A549 (cell line): ENCODE measurements at regions not wholly inside any gene's neighbourhood (a gene's known extent, or its start where the extent isn't known, plus 50 kb on each side); places are given as distances from the start of the nearest gene placed in this dataset.

Experiments
- ATAC-seq, 2 experiments: fragments of 200-7000 bp in 1 of 2; fragments of >200 bp in 1 of 2; cut with Nextera tagmentation in 1 of 2; cut with Tn5 transposase in 1 of 2; 3 replicates each; pipeline versions ENCODE4 v1.8.0 to v1.9.1; 2018 to 2020; ENCODE audit warnings: mild to moderate bottlenecking in 1 of 2, moderate library complexity in 1 of 2
- CTCF ChIA-PET: fragments of 300-600 bp; sonication (Branson Sonifier 250); formaldehyde crosslinking; extraction: SDS; loops from one replicate; lab custom pipeline; 2021; ENCODE audit warnings: antibody characterized with exemption, inconsistent platforms; lab: Yijun Ruan, JAX
- POLR2A ChIA-PET: fragments of 350-600 bp; formaldehyde crosslinking; extraction: SDS; loops from one replicate; lab custom pipeline; 2021; ENCODE audit warnings: antibody characterized with exemption, inconsistent platforms; lab: Yijun Ruan, JAX
- DNase-seq, 2 experiments: peaks; one replicate each; pipeline versions ENCODE4 v3.0.0 to v3.0.0-alpha.2; 2011 to 2016; ENCODE audit warnings: low read depth in 1 of 2, low spot score in 1 of 2
- FAIRE-seq: peaks from 2 replicates; lab custom pipeline; 2011; peaks lifted over from hg19 to GRCh38; lab: Jason Lieb, UNC
- H3K27ac ChIP-seq, 2 experiments: fragments of >200 bp; sonication (Bioruptor Twin); formaldehyde crosslinking; 3 replicates each; pipeline ENCODE4 v1.5.1; 2016 to 2017
- H3K4me1 ChIP-seq: fragments of >200 bp; sonication (Bioruptor Twin); formaldehyde crosslinking; 3 replicates; pipeline ENCODE4 v1.6.1; 2016
- H3K4me2 ChIP-seq: fragments of >200 bp; sonication (Bioruptor Twin); formaldehyde crosslinking; 3 replicates; pipeline ENCODE4 v1.6.1; 2016
- H3K4me3 ChIP-seq: fragments of >200 bp; sonication (Bioruptor Twin); formaldehyde crosslinking; 3 replicates; pipeline ENCODE4 v1.5.1; 2016
- H3K9me3 ChIP-seq: fragments of >200 bp; sonication (Bioruptor Twin); formaldehyde crosslinking; 3 replicates; pipeline ENCODE4 v1.6.1; 2016
- ATOH8 ChIP-seq: fragments of 250-450 bp; sonication (Bioruptor Pico); IDR thresholded peaks from 2 replicates; pipeline ENCODE4 v1.5.0; 2020; ENCODE audit warnings: low read depth, mild to moderate bottlenecking, moderate library complexity
- BHLHE40 ChIP-seq: IDR thresholded peaks from 2 replicates; pipeline ENCODE4 v1.6.1; 2012; ENCODE audit warnings: low read depth, low read length, inconsistent platforms
- CEBPB ChIP-seq, 2 experiments: fragments of >200 bp in 1 of 2; sonication (Bioruptor Twin) in 1 of 2; formaldehyde crosslinking in 1 of 2; IDR thresholded peaks; 2 replicates each; pipeline ENCODE4 v1.6.1; 2012 to 2016
- E2F6 ChIP-seq: IDR thresholded peaks from 2 replicates; pipeline ENCODE4 v1.6.1; 2012; ENCODE audit warnings: low read depth, borderline replicate concordance
- JUN ChIP-seq, 2 experiments: fragments of >200 bp; sonication (Bioruptor Twin); formaldehyde crosslinking; IDR thresholded peaks; 2 replicates in 1 of 2; 3 replicates in 1 of 2; pipeline ENCODE4 v1.6.1; 2016 to 2017
- KDM1A ChIP-seq: fragments of 200-600 bp; sonication (generic); IDR thresholded peaks from 2 replicates; pipeline ENCODE4 v1.6.1; 2016; ENCODE audit warnings: low read depth, mild to moderate bottlenecking
- MAFK ChIP-seq: fragments of 450-650 bp; IDR thresholded peaks from 2 replicates; pipeline ENCODE4 v1.6.1; 2014; ENCODE audit not compliant: partially characterized antibody
- MAZ ChIP-seq: fragments of 150-350 bp; IDR thresholded peaks from 2 replicates; pipeline ENCODE4 v1.6.1; 2014; ENCODE audit warnings: antibody characterized with exemption, low read depth, low read length, borderline replicate concordance
- PHF8 ChIP-seq: fragments of 200-600 bp; sonication (generic); IDR thresholded peaks from 2 replicates; pipeline ENCODE4 v1.6.1; 2016; ENCODE audit warnings: low read depth, mild to moderate bottlenecking, antibody characterized with exemption, moderate library complexity, borderline replicate concordance
- POLR2AphosphoS2 ChIP-seq: conservative IDR thresholded peaks from 2 replicates; pipeline ENCODE4 v1.6.1; 2012; ENCODE audit warnings: low read length, improper control_type of control experiment, inconsistent platforms
- RARB ChIP-seq: fragments of 250-450 bp; sonication (Bioruptor Pico); IDR thresholded peaks from 2 replicates; pipeline ENCODE4 v1.8.0; 2021; ENCODE audit warnings: mild to moderate bottlenecking, moderate library complexity
- RCOR1 ChIP-seq: fragments of 150-350 bp; IDR thresholded peaks from 2 replicates; pipeline ENCODE4 v1.6.1; 2014; ENCODE audit warnings: antibody characterized with exemption, low read length, low read depth
- RFX5 ChIP-seq: fragments of 450-650 bp; IDR thresholded peaks from 2 replicates; pipeline ENCODE4 v1.7.1; 2014; ENCODE audit warnings: antibody characterized with exemption, mild to moderate bottlenecking, moderate library complexity
- RNF2 ChIP-seq: fragments of 200-600 bp; sonication (generic); IDR thresholded peaks from 2 replicates; pipeline ENCODE4 v1.6.1; 2016; ENCODE audit warnings: low read depth, mild to moderate bottlenecking, antibody characterized with exemption, moderate library complexity, borderline replicate concordance
- SMC3 ChIP-seq: fragments of >200 bp; sonication (Bioruptor Twin); formaldehyde crosslinking; IDR thresholded peaks from 3 replicates; pipeline ENCODE4 v1.6.1; 2018; ENCODE audit warnings: inconsistent platforms
- USF2 ChIP-seq: fragments of 450-650 bp; IDR thresholded peaks from 2 replicates; pipeline ENCODE4 v1.6.1; 2014; ENCODE audit warnings: antibody characterized with exemption
- WGBS: methylation state at CpG from one replicate; pipeline ENCODE4 v1.1.6; 2017; ENCODE audit errors: missing lambda C conversion rate; 5-methylcytosine and 5-hydroxymethylcytosine counted together
- TF ChIP-seq, protein P1 (sequence below): fragments of >200 bp; sonication (Bioruptor Twin); formaldehyde crosslinking; IDR thresholded peaks from 3 replicates; pipeline ENCODE4 v1.6.1; 2016
- TF ChIP-seq, protein P2 (sequence below): fragments of 200-600 bp; sonication (generic); IDR thresholded peaks from 2 replicates; pipeline ENCODE4 v1.6.1; 2016; ENCODE audit warnings: antibody characterized with exemption, mild to moderate bottlenecking, moderate library complexity
- TF ChIP-seq, protein P3 (sequence below): IDR thresholded peaks from 2 replicates; pipeline ENCODE4 v1.6.1; 2012

GRCh38 chr18:14942275-14942674, 194.3 kb downstream of the ANKRD30B start:
- H3K9me3 ChIP-seq: no peaks in the 10 kb centered on the region
- CTCF ChIA-PET: no interaction called here
- 21% methylated on average over 7 of the region's 7 CpGs for WGBS
- FAIRE-seq (no peak), ATAC-seq (no peak), DNase-seq (no peak)
- no peak overlapping the region for H3K4me2 ChIP-seq
- H3K27ac ChIP-seq: no peak overlapping the region
- POLR2A ChIA-PET: no interaction called here
- no peaks in the 10 kb centered on the region for H3K4me1 ChIP-seq
- TF ChIP-seq SMC3: no peak
- no peak for TF ChIP-seq KDM1A
- no peak for TF ChIP-seq MAZ
- TF ChIP-seq USF2: no peak
- TF ChIP-seq RCOR1: no peak
- no peak for TF ChIP-seq POLR2AphosphoS2
- TF ChIP-seq, protein P1, sequence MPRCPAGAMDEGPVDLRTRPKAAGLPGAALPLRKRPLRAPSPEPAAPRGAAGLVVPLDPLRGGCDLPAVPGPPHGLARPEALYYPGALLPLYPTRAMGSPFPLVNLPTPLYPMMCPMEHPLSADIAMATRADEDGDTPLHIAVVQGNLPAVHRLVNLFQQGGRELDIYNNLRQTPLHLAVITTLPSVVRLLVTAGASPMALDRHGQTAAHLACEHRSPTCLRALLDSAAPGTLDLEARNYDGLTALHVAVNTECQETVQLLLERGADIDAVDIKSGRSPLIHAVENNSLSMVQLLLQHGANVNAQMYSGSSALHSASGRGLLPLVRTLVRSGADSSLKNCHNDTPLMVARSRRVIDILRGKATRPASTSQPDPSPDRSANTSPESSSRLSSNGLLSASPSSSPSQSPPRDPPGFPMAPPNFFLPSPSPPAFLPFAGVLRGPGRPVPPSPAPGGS: no peak
- no peak overlapping the region for H3K4me3 ChIP-seq

DNA sequence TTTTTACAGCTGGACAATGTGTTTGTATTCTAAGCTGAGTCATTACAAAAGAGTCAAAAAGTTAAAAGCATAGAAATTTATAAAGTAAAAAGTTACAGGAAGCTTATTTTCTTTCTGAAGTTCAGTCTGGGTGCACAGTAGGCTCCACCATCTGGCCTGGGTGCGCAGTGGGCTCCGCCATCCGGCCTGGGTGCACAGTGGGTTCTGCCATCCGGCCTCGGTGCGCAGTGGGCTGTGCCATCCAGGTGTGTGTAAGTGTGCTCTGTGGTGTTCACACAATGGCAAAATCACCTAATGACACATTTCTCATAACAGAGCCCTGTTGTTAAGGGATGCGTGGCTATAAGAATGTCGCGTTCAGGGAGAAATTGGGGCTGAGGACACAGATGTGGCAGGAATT, 195.5 kb downstream of the ANKRD30B start:
- POLR2A ChIA-PET: no interaction called here
- no peak for TF ChIP-seq MAFK
- TF ChIP-seq, protein P2, sequence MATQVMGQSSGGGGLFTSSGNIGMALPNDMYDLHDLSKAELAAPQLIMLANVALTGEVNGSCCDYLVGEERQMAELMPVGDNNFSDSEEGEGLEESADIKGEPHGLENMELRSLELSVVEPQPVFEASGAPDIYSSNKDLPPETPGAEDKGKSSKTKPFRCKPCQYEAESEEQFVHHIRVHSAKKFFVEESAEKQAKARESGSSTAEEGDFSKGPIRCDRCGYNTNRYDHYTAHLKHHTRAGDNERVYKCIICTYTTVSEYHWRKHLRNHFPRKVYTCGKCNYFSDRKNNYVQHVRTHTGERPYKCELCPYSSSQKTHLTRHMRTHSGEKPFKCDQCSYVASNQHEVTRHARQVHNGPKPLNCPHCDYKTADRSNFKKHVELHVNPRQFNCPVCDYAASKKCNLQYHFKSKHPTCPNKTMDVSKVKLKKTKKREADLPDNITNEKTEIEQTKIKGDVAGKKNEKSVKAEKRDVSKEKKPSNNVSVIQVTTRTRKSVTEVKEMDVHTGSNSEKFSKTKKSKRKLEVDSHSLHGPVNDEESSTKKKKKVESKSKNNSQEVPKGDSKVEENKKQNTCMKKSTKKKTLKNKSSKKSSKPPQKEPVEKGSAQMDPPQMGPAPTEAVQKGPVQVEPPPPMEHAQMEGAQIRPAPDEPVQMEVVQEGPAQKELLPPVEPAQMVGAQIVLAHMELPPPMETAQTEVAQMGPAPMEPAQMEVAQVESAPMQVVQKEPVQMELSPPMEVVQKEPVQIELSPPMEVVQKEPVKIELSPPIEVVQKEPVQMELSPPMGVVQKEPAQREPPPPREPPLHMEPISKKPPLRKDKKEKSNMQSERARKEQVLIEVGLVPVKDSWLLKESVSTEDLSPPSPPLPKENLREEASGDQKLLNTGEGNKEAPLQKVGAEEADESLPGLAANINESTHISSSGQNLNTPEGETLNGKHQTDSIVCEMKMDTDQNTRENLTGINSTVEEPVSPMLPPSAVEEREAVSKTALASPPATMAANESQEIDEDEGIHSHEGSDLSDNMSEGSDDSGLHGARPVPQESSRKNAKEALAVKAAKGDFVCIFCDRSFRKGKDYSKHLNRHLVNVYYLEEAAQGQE: no peak
- no peak for TF ChIP-seq RARB (CRISPR knock-in tag)
- TF ChIP-seq, protein P3, sequence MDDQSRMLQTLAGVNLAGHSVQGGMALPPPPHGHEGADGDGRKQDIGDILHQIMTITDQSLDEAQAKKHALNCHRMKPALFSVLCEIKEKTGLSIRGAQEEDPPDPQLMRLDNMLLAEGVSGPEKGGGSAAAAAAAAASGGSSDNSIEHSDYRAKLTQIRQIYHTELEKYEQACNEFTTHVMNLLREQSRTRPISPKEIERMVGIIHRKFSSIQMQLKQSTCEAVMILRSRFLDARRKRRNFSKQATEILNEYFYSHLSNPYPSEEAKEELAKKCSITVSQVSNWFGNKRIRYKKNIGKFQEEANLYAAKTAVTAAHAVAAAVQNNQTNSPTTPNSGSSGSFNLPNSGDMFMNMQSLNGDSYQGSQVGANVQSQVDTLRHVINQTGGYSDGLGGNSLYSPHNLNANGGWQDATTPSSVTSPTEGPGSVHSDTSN: no peak
- TF ChIP-seq ATOH8: no peak
- no peak for TF ChIP-seq JUN (IDR thresholded peaks at IDR 0.05)
- TF ChIP-seq PHF8: no peak
- TF ChIP-seq CEBPB (IDR thresholded peaks at IDR 0.05): no peak
- TF ChIP-seq RNF2: no peak
- no peak for TF ChIP-seq BHLHE40
- no peak for TF ChIP-seq RCOR1
- no peak for TF ChIP-seq E2F6
- no peak for TF ChIP-seq POLR2AphosphoS2
- no peak for TF ChIP-seq RFX5
- Histone ChIP-seq H3K9me3 (no peaks in the 10 kb centered on the region), H3K4me2 (no peak overlapping the region), H3K4me3 (no peak overlapping the region), H3K27ac (no peak overlapping the region), H3K4me1 (no peaks in the 10 kb centered on the region)
- CTCF ChIA-PET: no interaction called here
- DNase-seq: no peak
- 65% methylated on average over 8 of the region's 9 CpGs for WGBS
- no peak for FAIRE-seq
- ATAC-seq: no peak
